HG02588 (cell line): ENCODE measurements at regions not wholly inside any gene's neighbourhood (a gene's known extent, or its start where the extent isn't known, plus 50 kb on each side); places are given as distances from the start of the nearest gene placed in this dataset.
"Not testable (repeated sequence)": the region's sequence is repeated elsewhere in the genome, so short reads cannot be mapped to it uniquely, and the experiment has no call there.

Source experiments
- ATAC-seq: cut with Tn5 transposase; IDR thresholded peaks from one replicate; pipeline ENCODE4 v1.9.1; 2021; ENCODE audit warnings: mild to moderate bottlenecking, moderate library complexity; ENCODE audit not compliant: unreplicated experiment

DNA sequence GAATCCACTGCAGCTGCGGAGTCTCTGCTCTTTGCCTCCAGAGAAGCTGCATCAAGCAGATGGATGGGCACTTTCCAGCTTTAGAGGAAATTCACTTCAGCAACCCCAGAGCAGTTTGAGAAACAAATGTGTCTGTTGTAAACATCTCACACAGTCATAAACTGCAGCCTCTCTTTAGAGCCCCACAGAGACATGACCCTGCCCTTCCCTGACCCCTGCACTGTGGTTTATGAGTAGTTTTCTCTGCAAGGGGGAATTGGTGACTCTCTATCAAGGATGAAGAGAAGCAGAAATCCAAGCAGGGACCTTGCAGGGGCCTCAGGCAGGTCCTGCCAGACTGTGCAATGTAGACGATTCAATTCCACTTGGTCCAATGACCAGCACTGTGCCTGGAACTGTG, 160.2 kb downstream of the SH2D4B start:
- no peak for ATAC-seq

DNA sequence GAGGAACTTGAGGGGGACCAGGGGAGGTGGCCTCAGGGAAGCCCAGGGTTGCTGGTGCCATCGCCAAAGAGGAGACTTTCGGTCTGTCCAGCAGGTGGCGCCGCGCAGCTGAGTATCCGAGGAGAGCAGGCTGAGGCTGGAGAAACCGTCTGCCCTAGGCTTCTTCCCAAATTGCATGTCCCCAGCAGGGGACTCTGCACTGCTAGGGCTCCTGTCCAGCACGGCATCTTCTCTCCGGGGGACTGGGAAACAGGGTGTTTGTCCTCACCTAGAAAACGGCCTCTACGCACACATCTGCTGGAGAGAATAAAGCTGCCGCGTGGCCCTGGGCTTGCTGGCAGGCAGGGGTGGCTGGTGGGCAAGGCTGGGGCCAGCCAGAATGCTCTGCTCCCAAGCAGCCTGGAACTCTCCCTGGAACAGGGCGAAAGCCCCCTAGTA, 161.9 kb downstream of the SH2D4B start:
- peak; percentile 89 for ATAC-seq

DNA sequence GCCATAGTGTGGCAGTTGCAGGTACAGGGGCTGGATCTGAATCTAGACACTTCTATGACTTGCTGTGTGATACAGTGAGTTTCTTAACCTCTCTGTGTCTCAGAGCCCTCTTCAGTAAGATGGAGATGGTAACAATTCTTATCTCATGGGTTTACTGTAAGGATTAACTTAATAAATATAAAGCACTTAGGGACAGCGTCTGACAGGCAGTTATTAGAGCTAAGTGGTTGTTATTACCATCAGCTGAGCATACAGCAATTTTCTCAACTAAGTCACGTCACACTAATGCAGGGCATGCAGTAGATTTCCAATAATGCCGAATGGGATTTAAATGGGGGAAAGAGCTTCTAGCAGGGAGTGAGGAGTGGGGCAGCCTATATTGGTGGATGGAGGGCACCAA, 162.6 kb downstream of the SH2D4B start:
- no peak for ATAC-seq

DNA sequence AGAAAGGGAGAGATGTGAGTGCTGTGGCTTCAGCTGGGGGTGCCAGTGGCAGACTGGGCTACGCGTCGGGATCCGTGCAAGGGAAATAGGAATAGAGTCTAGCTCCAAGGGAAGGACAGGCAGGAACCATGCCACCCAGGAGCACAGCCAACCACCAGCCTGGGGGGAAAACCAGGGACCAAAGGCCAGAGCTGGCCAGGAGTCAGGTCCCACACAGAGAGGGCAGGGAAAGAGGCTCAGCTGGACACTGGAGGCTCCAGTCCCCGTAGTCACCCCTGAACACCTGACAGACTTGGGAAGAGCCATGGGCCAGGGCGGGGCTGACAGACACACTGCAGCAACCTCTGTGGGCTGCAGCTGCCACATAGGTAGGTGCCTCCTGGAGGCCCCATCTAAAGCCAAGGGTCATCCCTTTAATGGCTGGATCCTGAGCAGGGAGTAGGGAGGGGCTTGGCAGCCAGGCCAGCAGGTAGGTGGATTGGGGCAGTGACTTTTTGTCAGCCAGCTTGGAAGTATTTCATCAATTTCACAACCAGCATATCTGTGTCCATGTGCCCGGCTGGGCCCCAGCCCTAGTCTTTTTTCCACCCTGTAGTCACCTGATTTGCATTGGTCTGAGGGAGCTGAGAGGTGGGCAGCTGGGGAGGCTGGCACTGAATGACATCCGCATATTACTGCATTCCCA, 163.2 kb downstream of the SH2D4B start:
- ATAC-seq, result no peak

DNA sequence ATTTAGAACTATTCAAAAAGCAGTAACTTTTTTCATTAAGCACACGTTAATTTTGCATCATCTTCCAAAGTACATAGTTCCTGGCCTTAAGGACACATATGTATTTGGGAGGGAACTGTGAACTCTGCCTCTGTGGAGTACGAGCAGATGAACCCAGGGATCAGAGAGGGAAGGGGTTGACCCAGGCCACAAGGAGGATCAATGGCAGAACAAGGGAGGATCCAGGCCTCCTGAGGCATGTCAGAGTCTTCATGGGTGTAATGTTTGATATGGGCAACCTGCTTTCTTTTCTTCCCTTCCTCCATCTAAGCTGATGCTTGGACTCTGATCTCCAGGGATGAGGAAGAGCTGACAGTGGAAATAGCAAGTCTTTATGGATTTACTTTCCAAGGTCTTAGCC, 164.0 kb downstream of the SH2D4B start:
- ATAC-seq, result no peak

DNA sequence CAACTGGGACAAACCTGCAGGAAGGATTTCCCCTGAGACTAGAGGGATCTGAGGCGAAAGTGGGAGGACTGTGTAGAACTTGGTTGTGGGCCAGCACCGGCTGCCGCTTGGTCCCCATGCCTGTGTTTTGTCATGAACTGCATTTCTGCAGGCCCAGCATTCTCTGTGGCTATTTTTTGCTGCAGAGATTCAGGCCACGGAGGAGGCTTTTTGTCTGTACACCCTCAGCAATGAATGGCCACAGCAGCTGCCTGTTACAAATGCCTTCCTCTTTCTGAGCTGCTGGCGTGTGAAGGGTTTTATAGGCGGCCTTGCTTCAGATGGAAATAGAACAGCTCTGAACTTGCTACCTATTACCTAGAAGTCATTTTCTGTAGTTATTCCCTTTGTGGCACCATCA, 164.4 kb downstream of the SH2D4B start:
- no peak for ATAC-seq

DNA sequence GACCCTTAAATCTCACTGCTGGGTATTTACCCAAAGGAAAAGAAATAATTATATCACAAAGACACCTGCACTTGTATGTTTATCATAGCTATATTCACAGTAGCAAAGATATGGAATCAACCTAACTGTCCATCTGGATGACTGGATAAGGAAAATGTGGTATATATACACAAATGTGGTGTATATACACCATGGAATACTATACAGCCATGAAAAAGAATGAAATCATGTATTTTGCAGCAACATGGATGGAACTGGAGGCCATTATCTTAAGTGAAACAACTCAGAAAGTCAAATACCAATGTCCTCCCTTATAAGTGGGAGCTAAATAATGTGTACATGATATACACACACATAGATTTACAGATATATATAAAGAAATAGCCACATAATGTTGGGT, 168.2 kb downstream of the SH2D4B start:
- ATAC-seq, result no peak

DNA sequence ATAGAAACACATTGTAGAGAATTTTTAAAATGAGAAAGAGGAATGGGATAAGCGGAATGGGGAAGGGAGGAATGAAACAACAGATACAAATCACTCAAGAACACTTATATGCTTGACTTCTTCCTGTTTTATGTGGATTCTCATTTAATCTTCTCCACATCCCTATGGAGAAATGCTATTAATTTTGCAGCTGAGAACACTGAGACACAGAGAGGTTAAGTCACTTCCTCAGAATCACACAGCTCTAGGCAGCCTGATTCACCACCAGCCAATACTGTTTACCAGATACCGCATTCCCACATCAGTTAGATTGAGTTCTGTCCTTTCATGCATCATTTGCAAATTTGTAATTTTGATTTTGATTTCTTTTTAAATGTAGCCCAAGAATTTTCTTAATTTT, 170.5 kb downstream of the SH2D4B start:
- ATAC-seq, result no peak

DNA sequence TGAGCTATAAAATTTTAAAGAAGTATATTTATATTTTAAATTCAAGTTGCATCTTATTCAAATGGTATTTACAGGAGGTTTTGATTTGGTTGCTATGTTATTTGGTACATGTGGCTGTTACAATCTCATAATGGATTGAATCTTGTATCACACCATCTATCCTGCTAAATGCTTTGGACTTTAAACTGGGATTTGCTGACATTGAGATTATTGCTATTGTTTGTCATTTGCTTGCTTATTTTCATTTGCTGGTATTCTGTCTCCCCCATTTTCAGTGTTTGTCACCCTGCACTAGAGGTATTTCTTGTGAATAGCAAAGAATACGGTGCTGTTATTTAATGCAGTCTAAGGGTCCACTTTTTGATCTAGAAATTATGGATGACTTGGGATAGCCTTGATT, 171.1 kb downstream of the SH2D4B start:
- ATAC-seq, result no peak

DNA sequence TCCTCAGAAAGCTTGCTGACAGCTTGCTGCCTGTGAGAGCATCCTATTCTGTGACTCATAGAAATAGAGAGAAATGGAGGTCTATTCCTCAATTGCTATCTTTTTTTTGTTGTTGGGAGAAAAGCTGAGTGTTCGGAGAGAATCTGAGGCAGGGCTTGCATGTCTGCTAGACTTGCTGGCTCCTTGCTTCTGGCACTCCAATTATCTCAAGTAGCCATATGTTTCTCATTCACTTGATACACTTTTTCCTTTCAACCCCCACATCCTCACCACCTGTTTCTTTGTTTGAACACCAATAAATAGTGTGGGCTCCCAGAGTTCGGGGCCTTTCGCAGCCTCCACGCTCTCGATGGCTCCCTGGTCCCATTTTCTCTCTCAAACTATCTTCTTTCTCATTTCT, 172.2 kb downstream of the SH2D4B start:
- ATAC-seq, result no peak

DNA sequence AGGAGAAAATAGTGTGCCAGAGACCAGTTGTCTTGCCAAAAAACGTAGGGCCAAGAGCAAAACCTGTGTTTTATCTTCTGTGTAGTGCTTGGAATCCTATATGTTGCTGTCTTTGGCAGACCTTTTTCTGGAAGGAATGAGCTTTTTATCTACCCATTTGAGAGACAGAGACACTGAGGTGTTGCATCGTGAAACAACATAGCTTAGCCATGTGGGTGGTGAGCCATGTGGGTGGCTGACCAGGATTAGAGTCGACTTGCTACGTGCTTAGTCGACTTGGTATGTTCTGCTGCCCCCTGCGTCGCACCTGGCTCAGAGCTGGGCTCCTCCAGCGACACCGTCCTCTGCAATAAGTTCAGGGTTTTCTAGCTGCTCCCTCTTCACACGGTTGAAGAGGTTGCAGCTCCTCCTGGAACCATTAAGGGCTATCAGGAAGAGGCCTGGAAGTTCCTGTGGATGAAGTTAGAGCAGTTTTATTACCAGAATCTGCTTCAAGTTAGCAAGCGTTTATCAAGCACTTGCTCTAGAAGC, 175.8 kb downstream of the SH2D4B start:
- ATAC-seq, result no peak

DNA sequence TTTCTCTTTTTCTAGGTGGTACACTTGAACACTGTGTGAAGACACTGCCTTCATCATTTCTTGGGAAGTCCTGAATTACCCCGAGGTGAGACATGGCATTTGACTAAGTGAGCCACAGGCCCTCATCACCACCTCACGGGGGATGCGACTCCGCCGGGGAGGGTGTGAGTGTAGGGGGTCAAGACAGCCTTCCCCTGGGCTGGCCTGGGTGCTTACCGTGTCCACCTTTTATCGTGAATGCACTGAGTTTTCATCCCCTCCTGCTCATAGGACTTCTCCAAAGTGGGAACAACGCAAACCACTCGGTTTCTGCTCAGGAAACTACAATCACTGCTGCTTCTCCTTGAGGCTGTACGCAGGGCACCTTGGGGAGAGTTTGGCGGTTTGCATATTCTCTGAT, 176.9 kb downstream of the SH2D4B start:
- no peak for ATAC-seq

DNA sequence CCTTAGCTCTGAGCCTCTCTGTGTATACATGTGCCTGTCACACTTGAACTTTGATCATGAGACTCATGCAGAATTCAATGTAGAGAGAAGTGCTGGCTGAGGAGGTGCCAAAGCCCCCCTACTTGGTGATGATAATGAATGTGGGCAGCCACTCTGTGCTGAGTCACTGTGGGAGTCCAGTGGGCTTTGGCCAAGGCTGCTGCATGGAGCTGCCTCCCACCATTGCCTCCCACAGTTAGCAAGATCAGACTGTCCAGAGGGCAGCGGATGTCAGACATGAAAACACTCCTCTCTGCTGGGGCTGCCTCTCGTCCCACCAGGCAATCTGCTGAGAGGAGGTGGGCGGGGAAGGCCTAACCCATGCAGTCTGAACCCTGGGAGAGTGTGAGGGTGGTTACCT, 180.3 kb downstream of the SH2D4B start:
- ATAC-seq, result no peak

DNA sequence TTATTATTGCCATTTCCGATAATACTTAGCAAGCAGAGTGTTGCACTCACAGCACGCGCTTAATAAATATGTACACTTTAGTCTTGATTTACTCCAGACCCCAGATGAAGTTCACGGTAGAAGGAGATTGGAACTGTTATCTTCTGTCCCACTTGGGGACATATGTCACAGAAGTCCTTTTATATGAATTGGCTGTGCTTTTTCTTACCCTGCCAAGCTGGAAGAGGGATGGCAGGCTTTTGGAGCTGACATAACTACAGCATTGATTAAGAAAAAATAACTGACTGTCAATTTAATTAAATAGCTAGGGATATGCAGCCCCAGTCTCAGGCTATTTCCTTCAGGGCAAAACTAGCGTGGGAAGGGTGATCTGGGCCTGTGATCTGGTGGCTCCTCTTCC, 182.2 kb downstream of the SH2D4B start:
- ATAC-seq, result no peak

DNA sequence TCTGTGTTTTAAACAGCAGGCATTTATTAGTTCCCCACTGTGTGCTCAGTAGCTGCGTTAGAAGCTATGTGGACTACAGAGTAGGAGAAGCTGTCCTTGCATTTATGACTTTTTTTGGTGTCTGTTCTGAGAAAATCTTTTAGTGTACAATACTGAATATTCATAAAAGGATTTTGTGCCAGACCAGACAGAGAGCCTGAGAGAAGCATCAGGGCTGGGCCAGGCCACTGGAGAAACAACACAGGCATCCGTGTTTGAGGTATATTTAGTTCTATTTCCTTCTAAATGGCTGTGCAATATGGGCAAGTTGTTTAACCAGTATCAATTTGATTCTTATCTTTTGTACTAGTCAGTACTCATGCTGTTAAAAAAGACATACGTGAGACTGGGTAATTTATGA, 182.8 kb downstream of the SH2D4B start:
- ATAC-seq, result no peak

DNA sequence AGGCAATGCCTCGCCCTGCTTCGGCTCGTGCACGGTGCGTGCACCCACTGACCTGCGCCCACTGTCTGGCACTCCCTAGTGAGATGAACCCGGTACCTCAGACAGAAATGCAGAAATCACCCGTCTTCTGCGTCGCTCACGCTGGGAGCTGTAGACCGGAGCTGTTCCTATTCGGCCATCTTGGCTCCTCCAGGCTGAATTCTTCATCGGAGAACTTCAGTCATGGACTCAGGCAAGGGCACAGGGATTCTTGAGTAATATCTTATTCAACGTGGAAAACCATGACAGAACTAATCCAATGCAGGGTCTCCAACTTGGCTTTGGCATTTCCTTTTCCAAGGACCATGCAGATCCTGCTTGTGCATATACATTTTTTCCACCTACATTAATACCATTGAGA, 190.7 kb downstream of the SH2D4B start:
- not testable (repeated sequence) for ATAC-seq

DNA sequence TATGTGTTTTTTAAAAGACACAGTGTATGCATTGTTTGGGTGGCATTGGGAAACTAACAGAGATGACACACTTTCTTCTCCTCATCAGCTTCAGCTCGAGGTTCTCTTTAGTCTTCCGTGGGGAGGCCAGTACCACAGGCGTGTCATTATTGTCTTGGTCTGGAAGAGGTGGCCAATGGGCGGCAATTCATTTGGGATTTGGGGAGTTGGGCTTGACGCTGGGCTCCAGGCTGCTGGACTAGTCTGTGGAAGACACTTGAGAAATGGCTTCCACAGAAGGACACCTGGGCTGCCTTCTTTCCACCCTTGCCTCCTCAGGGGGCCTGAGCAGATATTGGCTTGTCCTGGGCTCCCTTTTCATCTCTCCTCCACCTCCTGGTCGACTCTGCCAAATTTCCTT, 192.2 kb downstream of the SH2D4B start:
- ATAC-seq, result no peak

DNA sequence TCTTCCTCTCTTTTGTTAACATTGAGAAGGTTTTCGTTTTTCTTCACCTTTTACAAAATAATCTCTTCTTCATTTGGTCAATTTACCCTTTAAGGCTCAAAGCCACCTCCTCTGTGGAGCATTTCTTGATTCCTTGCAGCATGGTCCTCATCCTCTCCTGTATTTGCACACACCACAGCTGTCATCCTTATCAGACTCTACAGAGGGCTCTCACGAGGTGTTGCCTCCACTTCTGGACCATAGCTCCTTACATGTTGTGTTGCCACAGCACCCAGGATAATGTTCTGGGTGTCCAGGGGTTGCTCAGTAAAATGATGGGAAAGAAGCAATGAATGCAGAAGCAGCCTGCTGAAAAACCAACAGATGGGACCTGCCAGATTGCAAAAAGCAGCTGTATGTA, 192.8 kb downstream of the SH2D4B start:
- no peak for ATAC-seq

DNA sequence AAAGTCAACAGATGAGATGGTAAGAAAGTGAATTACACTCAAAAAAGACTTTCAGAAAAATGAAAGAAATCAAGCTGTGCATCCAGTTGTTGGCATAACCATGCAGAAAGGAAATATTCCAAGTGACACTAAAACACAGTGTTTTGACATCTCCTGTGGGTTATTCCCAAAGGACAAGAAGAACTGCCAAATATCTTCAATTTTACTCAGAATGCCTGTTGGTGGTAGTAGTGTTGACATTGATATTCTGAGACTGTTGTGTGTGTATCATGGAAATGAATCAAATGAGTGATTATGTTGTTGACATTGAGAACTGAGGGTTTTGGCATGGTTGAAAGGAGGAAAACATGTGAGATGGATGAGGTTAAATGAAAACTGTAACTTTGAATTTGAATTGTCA, 196.9 kb downstream of the SH2D4B start:
- no peak for ATAC-seq

DNA sequence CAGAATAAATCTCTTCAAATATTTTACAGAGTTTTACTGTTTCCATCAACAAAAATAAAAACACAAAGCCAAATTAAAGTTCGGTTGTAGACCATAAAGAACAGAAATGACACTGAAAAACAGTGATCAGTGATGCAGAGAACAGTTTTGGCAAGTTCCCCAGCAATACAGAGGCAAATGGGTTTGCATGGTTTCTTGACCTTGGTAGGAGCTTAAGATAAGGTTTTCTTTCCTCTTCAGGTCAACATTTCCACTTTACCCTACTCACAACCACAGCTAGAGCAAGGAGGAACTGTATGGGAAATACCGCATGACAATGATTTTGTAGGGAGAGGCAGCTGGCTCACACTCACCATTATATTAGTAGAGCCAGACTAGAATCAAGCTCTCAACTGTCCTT, 199.5 kb downstream of the SH2D4B start:
- no peak for ATAC-seq

DNA sequence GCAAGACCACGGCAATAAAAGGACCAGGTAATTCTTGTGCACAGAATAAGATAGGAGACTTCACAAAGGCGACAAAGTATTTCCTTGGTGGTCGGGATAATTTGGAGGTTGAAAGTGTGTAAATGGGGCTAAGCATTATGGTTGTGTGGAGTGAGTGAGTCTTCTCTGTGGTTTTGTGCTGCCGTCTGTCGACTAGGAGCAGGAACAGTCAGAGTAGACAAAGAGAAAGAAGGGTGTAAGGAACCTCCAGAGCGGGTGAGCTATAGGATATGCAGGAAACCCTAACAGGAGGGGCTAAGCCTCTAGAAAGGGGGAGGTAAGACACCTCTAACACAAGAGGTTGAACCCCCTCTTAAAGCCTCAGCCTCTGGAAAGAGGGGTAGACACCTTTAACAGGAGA, 201.6 kb downstream of the SH2D4B start:
- no peak for ATAC-seq

DNA sequence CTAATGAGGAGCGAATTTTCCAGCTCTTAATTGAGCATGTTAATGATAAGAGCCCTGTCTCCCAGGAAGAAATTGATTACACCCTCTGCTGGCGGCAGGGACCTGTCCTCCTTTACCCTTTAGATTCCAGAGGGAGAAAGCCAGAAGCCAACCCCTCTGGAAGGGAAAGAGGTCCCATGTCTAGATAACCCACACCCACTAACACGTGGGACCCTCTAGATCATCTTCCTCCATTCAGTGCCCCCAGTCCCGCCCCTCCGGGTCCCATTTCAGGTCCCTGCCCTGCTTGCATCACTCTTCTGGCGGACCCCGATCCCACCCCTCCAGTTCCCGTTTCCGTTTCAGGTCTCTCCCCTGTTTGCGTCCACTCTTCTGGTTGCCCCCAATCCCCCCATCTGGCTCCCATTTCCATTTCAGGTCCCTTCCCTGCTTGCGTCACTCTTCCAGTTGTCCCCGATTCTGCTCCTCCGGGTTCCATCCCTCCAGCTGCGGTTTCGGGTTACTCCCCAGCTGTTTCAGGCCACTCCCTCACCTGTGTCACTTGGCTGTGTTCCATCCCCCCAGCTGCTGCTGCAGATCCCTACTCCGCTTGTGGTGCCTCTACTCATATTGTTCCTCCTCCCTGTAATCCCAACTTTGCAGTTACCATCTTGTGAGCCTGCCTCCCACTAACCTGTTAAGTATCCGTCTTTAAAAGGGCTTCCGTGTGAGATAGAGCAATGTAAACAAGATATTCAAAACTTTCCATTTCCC, 202.4 kb downstream of the SH2D4B start:
- no peak for ATAC-seq
